ENCODE measurements at regions not wholly inside any gene's neighbourhood (a gene's known extent, or its start where the extent isn't known, plus 50 kb on each side); places are given as distances from the start of the nearest gene placed in this dataset.
"Not testable (repeated sequence)": the region's sequence is repeated elsewhere in the genome, so short reads cannot be mapped to it uniquely, and the experiment has no call there.

DNA sequence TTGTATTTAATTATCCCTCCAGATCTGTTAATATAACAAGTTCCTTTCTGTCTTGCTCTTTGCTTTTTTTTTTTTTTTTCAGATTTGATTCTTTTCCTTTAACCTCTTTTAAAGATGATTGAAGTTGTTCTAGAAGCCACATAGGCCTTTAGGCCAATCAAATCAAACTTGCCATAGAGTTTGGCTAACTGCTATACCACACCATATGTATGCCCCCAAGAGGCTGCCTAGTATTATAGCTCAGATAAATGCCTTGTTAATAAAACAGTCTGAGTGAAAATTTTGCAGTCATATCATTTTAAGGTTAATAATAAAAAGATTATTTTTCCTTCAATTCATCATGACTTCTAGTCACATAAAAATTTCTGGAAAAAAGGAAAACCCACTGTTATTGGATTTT lies 696.0 kb upstream of the CHRM3 start:
- no peak for TF ChIP-seq GABPA (IDR thresholded peaks at IDR 0.05 in 1 of 2, conservative IDR thresholded peaks at IDR 0.05 in 1 of 2)
- TF ChIP-seq RAD21 (IDR thresholded peaks at IDR 0.05), result no peak
- TF ChIP-seq FOXA1 (IDR thresholded peaks at IDR 0.05), result no peak
- TF ChIP-seq, protein P1, sequence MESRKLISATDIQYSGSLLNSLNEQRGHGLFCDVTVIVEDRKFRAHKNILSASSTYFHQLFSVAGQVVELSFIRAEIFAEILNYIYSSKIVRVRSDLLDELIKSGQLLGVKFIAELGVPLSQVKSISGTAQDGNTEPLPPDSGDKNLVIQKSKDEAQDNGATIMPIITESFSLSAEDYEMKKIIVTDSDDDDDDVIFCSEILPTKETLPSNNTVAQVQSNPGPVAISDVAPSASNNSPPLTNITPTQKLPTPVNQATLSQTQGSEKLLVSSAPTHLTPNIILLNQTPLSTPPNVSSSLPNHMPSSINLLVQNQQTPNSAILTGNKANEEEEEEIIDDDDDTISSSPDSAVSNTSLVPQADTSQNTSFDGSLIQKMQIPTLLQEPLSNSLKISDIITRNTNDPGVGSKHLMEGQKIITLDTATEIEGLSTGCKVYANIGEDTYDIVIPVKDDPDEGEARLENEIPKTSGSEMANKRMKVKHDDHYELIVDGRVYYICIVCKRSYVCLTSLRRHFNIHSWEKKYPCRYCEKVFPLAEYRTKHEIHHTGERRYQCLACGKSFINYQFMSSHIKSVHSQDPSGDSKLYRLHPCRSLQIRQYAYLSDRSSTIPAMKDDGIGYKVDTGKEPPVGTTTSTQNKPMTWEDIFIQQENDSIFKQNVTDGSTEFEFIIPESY (IDR thresholded peaks at IDR 0.05), result no peak
- Histone ChIP-seq H3K27ac (ENCODE audit: low read depth in 1 of 2, low read length in 2 of 2) (no peak overlapping the region), H3K4me1 (ENCODE audit: control insufficient read depth in 4 of 4, insufficient read depth in 4 of 4, low read length in 3 of 4) (no peaks in the 10 kb centered on the region), H3K9me3 (ENCODE audit: control insufficient read depth in 4 of 4, low read length in 3 of 4) (no peaks in the 10 kb centered on the region), H3K36me3 (ENCODE audit: control insufficient read depth in 4 of 4, insufficient read depth in 3 of 4, low read depth in 1 of 4, low read length in 3 of 4) (no peaks in the 10 kb centered on the region), H3K9ac (ENCODE audit: low read depth in 1 of 2, low read length in 2 of 2) (no peak overlapping the region), H3K4me3 (ENCODE audit: low read depth in 1 of 3, low read length in 3 of 3) (no peak overlapping the region), H3K27me3 (ENCODE audit: control insufficient read depth in 4 of 4, insufficient read depth in 4 of 4, low read length in 3 of 4) (no peaks in the 10 kb centered on the region)
- DNase-seq (ENCODE audit: low spot score), result no peak

- not testable (repeated sequence) for H3K4me3 ChIP-seq (ENCODE audit: low read depth in 1 of 3, low read length in 3 of 3); H3K9ac ChIP-seq (ENCODE audit: low read depth in 1 of 2, low read length in 2 of 2); DNase-seq (ENCODE audit: low spot score); H3K4me1 ChIP-seq (ENCODE audit: control insufficient read depth in 4 of 4, insufficient read depth in 4 of 4, low read length in 3 of 4); H3K27ac ChIP-seq (ENCODE audit: low read depth in 1 of 2, low read length in 2 of 2); H3K27me3 ChIP-seq (ENCODE audit: control insufficient read depth in 4 of 4, insufficient read depth in 4 of 4, low read length in 3 of 4); H3K9me3 ChIP-seq (ENCODE audit: control insufficient read depth in 4 of 4, low read length in 3 of 4); H3K36me3 ChIP-seq (ENCODE audit: control insufficient read depth in 4 of 4, insufficient read depth in 3 of 4, low read depth in 1 of 4, low read length in 3 of 4)
- WGBS, result 94% methylated on average over 27 of the region's 27 CpGs
Measured at GRCh38 chr1:238684576-238684975, 701.8 kb upstream of the CHRM3 start.

DNA sequence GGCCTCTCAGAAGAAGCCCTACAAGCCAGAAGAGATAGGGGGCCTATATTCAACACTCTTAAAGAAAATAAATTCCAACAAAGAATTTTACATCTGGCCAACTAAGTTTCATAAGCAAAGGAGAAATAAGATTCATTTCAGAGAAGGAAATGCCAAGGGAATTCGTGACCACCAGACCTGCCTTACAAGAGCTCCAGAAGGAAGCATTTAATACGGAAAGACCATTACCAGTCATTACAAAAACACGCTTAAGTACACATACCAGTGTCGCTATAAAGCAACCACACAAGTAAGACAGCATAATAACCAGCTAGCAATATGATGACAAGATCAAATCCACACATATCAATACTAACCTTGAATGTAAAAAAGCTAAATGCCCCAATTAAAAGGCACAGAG lies 704.9 kb upstream of the CHRM3 start:
- TF ChIP-seq, protein P1 (IDR thresholded peaks at IDR 0.05), result no peak
- TF ChIP-seq FOXA1 (IDR thresholded peaks at IDR 0.05), result no peak
- no peak for TF ChIP-seq TAF1 (conservative IDR thresholded peaks at IDR 0.05)
- no peak for TF ChIP-seq GABPA (IDR thresholded peaks at IDR 0.05 in 1 of 2, conservative IDR thresholded peaks at IDR 0.05 in 1 of 2)
- TF ChIP-seq JUND (IDR thresholded peaks at IDR 0.05), result no peak
- no peak for TF ChIP-seq RAD21 (IDR thresholded peaks at IDR 0.05)
- TF ChIP-seq NR2F2 (IDR thresholded peaks at IDR 0.05), result no peak
- no peak for TF ChIP-seq MAX (IDR thresholded peaks at IDR 0.05)
- TF ChIP-seq, protein P2, sequence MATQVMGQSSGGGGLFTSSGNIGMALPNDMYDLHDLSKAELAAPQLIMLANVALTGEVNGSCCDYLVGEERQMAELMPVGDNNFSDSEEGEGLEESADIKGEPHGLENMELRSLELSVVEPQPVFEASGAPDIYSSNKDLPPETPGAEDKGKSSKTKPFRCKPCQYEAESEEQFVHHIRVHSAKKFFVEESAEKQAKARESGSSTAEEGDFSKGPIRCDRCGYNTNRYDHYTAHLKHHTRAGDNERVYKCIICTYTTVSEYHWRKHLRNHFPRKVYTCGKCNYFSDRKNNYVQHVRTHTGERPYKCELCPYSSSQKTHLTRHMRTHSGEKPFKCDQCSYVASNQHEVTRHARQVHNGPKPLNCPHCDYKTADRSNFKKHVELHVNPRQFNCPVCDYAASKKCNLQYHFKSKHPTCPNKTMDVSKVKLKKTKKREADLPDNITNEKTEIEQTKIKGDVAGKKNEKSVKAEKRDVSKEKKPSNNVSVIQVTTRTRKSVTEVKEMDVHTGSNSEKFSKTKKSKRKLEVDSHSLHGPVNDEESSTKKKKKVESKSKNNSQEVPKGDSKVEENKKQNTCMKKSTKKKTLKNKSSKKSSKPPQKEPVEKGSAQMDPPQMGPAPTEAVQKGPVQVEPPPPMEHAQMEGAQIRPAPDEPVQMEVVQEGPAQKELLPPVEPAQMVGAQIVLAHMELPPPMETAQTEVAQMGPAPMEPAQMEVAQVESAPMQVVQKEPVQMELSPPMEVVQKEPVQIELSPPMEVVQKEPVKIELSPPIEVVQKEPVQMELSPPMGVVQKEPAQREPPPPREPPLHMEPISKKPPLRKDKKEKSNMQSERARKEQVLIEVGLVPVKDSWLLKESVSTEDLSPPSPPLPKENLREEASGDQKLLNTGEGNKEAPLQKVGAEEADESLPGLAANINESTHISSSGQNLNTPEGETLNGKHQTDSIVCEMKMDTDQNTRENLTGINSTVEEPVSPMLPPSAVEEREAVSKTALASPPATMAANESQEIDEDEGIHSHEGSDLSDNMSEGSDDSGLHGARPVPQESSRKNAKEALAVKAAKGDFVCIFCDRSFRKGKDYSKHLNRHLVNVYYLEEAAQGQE (IDR thresholded peaks at IDR 0.05), result no peak
- no peak for TF ChIP-seq YY1 (IDR thresholded peaks at IDR 0.05)
- TF ChIP-seq CTCF (IDR thresholded peaks at IDR 0.05; ENCODE audit: low read depth, low read length, missing input control), result no peak
- H3K36me3 ChIP-seq (ENCODE audit: control insufficient read depth in 4 of 4, insufficient read depth in 3 of 4, low read depth in 1 of 4, low read length in 3 of 4), result no peaks in the 10 kb centered on the region

More for the DNA sequence above, 704.9 kb upstream of the CHRM3 start:
- Histone ChIP-seq H3K4me3 (ENCODE audit: low read depth in 1 of 3, low read length in 3 of 3) (no peak overlapping the region), H3K9me3 (ENCODE audit: control insufficient read depth in 4 of 4, low read length in 3 of 4) (no peaks in the 10 kb centered on the region), H3K4me1 (ENCODE audit: control insufficient read depth in 4 of 4, insufficient read depth in 4 of 4, low read length in 3 of 4) (no peaks in the 10 kb centered on the region), H3K27me3 (ENCODE audit: control insufficient read depth in 4 of 4, insufficient read depth in 4 of 4, low read length in 3 of 4) (no peaks in the 10 kb centered on the region), H3K27ac (ENCODE audit: low read depth in 1 of 2, low read length in 2 of 2) (no peak overlapping the region), H3K9ac (ENCODE audit: low read depth in 1 of 2, low read length in 2 of 2) (no peak overlapping the region)
- no peak for DNase-seq (ENCODE audit: low spot score)
- 77% methylated on average over 4 of the region's 4 CpGs for WGBS
